ENCODE measurements at regions not wholly inside any gene's neighbourhood (a gene's known extent, or its start where the extent isn't known, plus 50 kb on each side); places are given as distances from the start of the nearest gene placed in this dataset.
"Not testable (repeated sequence)": the region's sequence is repeated elsewhere in the genome, so short reads cannot be mapped to it uniquely, and the experiment has no call there.

DNA sequence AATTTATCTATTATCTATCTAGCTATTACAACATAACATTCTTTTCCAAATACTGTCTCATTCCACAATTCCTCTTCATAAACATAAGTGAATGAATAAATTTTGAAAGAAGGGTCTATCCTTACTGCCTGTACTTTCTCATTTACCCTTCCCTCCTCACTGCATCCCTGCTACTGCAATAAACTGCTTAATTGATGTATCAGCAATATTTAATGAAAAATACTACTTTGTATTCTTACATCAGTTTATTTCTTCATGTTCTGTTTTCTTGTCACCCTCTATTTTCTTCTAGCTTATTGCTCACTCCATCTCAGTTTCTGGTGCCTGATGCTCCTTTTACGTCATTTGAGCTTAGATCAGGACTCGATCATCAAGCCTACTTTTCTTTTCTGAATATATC lies 695.7 kb upstream of the ATXN7L3B start:
- no peaks in the 10 kb centered on the region for H3K9me2 ChIP-seq (replicated peaks; ENCODE audit: control insufficient read depth, low read length)
- TF ChIP-seq EZH2phosphoT487 (IDR thresholded peaks at IDR 0.05; ENCODE audit: borderline replicate concordance, low read length), result no peak
- TF ChIP-seq, protein P1, sequence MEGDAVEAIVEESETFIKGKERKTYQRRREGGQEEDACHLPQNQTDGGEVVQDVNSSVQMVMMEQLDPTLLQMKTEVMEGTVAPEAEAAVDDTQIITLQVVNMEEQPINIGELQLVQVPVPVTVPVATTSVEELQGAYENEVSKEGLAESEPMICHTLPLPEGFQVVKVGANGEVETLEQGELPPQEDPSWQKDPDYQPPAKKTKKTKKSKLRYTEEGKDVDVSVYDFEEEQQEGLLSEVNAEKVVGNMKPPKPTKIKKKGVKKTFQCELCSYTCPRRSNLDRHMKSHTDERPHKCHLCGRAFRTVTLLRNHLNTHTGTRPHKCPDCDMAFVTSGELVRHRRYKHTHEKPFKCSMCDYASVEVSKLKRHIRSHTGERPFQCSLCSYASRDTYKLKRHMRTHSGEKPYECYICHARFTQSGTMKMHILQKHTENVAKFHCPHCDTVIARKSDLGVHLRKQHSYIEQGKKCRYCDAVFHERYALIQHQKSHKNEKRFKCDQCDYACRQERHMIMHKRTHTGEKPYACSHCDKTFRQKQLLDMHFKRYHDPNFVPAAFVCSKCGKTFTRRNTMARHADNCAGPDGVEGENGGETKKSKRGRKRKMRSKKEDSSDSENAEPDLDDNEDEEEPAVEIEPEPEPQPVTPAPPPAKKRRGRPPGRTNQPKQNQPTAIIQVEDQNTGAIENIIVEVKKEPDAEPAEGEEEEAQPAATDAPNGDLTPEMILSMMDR (IDR thresholded peaks at IDR 0.05; ENCODE audit: low read depth, low read length, poor library complexity, severe bottlenecking), result no peak
- H3K9me3 ChIP-seq (ENCODE audit: control insufficient read depth, insufficient read depth, low read length), result no peaks in the 10 kb centered on the region
- H3F3A ChIP-seq (ENCODE audit: control insufficient read depth, insufficient read depth), result no peaks in the 10 kb centered on the region
- no peaks in the 10 kb centered on the region for H4K20me1 ChIP-seq (ENCODE audit: control insufficient read depth, insufficient read depth, low read depth, low read length)
- H3K36me3 ChIP-seq (ENCODE audit: control insufficient read depth, low read length), result no peaks in the 10 kb centered on the region
- H3K79me2 ChIP-seq (ENCODE audit: control insufficient read depth, low read length), result no peaks in the 10 kb centered on the region
- H3K4me1 ChIP-seq (ENCODE audit: control insufficient read depth, low read length), result no peaks in the 10 kb centered on the region
- H3K27me3 ChIP-seq (ENCODE audit: control insufficient read depth, low read length), result no peaks in the 10 kb centered on the region
- no peak overlapping the region for H3K27ac ChIP-seq (ENCODE audit: low read depth, low read length)
- no peak overlapping the region for H3K4me3 ChIP-seq (ENCODE audit: low read length)
- H3K4me2 ChIP-seq (ENCODE audit: low read length), result no peak overlapping the region

DNA sequence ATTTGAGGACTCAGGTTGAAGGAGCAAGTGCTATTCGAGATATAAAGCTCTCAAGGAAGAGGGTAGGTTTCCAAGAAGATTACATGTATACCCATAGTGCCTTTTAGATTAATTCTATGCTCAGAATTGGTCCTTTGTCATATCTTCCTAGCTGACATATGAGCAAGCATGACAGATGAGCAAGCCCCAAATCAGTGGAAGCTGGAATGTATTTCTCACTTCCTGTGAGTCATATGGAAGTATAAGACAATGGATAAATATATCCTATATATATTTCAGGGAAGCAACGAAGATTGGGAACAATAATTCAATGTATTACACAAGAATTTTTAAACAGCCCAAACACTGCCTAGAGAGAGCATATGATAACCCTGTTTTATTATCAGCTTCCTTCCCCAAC lies 674.1 kb upstream of the ATXN7L3B start:
- Histone ChIP-seq H3K9me3 (ENCODE audit: control insufficient read depth, insufficient read depth, low read length) (no peaks in the 10 kb centered on the region), H3K36me3 (ENCODE audit: control insufficient read depth, low read length) (no peaks in the 10 kb centered on the region), H3K4me3 (ENCODE audit: low read length) (no peak overlapping the region), H3K4me1 (ENCODE audit: control insufficient read depth, low read length) (no peaks in the 10 kb centered on the region), H3F3A (ENCODE audit: control insufficient read depth, insufficient read depth) (no peaks in the 10 kb centered on the region), H3K27ac (ENCODE audit: low read depth, low read length) (no peak overlapping the region), H3K4me2 (ENCODE audit: low read length) (no peak overlapping the region), H3K27me3 (ENCODE audit: control insufficient read depth, low read length) (no peaks in the 10 kb centered on the region), H3K79me2 (ENCODE audit: control insufficient read depth, low read length) (no peaks in the 10 kb centered on the region), H4K20me1 (ENCODE audit: control insufficient read depth, insufficient read depth, low read depth, low read length) (no peaks in the 10 kb centered on the region), H3K9me2 (replicated peaks; ENCODE audit: control insufficient read depth, low read length) (no peaks in the 10 kb centered on the region)
- TF ChIP-seq, protein P1 (IDR thresholded peaks at IDR 0.05; ENCODE audit: low read depth, low read length, poor library complexity, severe bottlenecking), result no peak
- TF ChIP-seq EZH2phosphoT487 (IDR thresholded peaks at IDR 0.05; ENCODE audit: borderline replicate concordance, low read length), result no peak

DNA sequence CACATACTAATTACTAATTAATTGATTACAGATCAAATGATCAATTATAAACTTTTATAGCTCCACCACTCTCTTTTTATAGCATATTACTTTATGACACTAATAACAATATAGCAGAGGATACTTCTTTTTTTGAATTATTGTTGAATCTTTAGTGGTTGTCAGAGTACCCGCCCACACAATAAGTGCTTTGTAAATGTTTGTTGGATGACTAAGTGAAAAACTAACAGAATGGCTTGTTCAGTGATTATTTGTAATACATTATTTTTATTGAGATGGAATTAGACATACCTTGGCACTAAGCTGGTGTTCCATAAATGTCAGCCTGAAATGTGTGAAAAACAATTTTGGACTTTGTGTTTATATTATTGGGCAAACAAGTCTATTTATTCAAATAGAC lies 670.5 kb upstream of the ATXN7L3B start:
- H3K36me3 ChIP-seq (ENCODE audit: control insufficient read depth, low read length), result no peaks in the 10 kb centered on the region
- H3K4me3 ChIP-seq (ENCODE audit: low read length), result no peak overlapping the region
- no peak overlapping the region for H3K27ac ChIP-seq (ENCODE audit: low read depth, low read length)
- H3F3A ChIP-seq (ENCODE audit: control insufficient read depth, insufficient read depth), result no peaks in the 10 kb centered on the region
- H3K4me1 ChIP-seq (ENCODE audit: control insufficient read depth, low read length), result no peaks in the 10 kb centered on the region
- H3K27me3 ChIP-seq (ENCODE audit: control insufficient read depth, low read length), result no peaks in the 10 kb centered on the region
- no peaks in the 10 kb centered on the region for H3K9me2 ChIP-seq (replicated peaks; ENCODE audit: control insufficient read depth, low read length)
- H3K9me3 ChIP-seq (ENCODE audit: control insufficient read depth, insufficient read depth, low read length), result no peaks in the 10 kb centered on the region
- no peak overlapping the region for H3K4me2 ChIP-seq (ENCODE audit: low read length)
- no peaks in the 10 kb centered on the region for H4K20me1 ChIP-seq (ENCODE audit: control insufficient read depth, insufficient read depth, low read depth, low read length)
- no peaks in the 10 kb centered on the region for H3K79me2 ChIP-seq (ENCODE audit: control insufficient read depth, low read length)
- TF ChIP-seq EZH2phosphoT487 (IDR thresholded peaks at IDR 0.05; ENCODE audit: borderline replicate concordance, low read length), result no peak
- TF ChIP-seq, protein P1 (IDR thresholded peaks at IDR 0.05; ENCODE audit: low read depth, low read length, poor library complexity, severe bottlenecking), result no peak

DNA sequence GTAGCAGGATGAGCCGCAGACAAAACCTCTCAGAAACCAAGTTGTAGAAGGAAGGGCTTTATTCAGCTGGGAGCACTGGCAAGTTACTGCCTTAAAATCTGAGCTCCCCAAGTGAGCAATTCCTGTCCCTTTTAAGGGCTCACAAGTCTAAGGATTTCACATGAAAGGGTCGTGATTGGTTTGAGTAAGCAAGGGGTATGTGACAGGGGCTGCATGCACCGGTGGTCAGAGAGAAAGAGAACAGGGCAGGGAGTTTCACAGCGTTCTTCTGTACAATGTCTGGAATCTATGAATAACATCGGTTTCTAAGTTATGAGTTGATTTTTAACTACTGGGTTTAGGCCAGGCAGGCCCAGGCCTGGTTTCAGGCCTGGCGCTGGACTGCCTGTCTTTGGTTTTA lies 660.3 kb upstream of the ATXN7L3B start:
- not testable (repeated sequence) for H3K27ac ChIP-seq (ENCODE audit: low read depth, low read length); H3K9me3 ChIP-seq (ENCODE audit: control insufficient read depth, insufficient read depth, low read length); H3F3A ChIP-seq (ENCODE audit: control insufficient read depth, insufficient read depth); H3K4me3 ChIP-seq (ENCODE audit: low read length); H3K4me2 ChIP-seq (ENCODE audit: low read length); H3K4me1 ChIP-seq (ENCODE audit: control insufficient read depth, low read length); H3K36me3 ChIP-seq (ENCODE audit: control insufficient read depth, low read length); H3K9me2 ChIP-seq (replicated peaks; ENCODE audit: control insufficient read depth, low read length); H3K27me3 ChIP-seq (ENCODE audit: control insufficient read depth, low read length); H4K20me1 ChIP-seq (ENCODE audit: control insufficient read depth, insufficient read depth, low read depth, low read length); H3K79me2 ChIP-seq (ENCODE audit: control insufficient read depth, low read length)

Measured in DOHH2 (cell line).